ENCODE measurements at regions not wholly inside any gene's neighbourhood (a gene's known extent, or its start where the extent isn't known, plus 50 kb on each side); places are given as distances from the start of the nearest gene placed in this dataset.

GRCh38 chr3:27935492-27935891 lies 213.4 kb upstream of the EOMES start:
- DNase-seq = no peak

- DNase-seq = no peak
These were observed 217.4 kb upstream of the EOMES start for GRCh38 chr3:27939521-27939920.

- no peak for DNase-seq
These were observed 217.8 kb upstream of the EOMES start for GRCh38 chr3:27939940-27940339.

- peak in 1 of 56 donors; percentile 2 for DNase-seq
These were observed 221.0 kb upstream of the EOMES start for GRCh38 chr3:27943106-27943505.

- DNase-seq = no peak
These were observed 223.1 kb upstream of the EOMES start for GRCh38 chr3:27945229-27945628.

GRCh38 chr3:27960133-27960532 lies 238.0 kb upstream of the EOMES start:
- DNase-seq = no peak

GRCh38 chr3:27963519-27963918 lies 241.4 kb upstream of the EOMES start:
- DNase-seq = no peak

GRCh38 chr3:27971600-27971999 lies 249.5 kb upstream of the EOMES start:
- DNase-seq = no peak

GRCh38 chr3:27976933-27977332 lies 254.8 kb upstream of the EOMES start:
- no peak for DNase-seq

GRCh38 chr3:27978440-27978839 lies 256.3 kb upstream of the EOMES start:
- DNase-seq = no peak

- no peak for DNase-seq
These were observed 255.9 kb upstream of the CMC1 start for GRCh38 chr3:27985369-27986035.

GRCh38 chr3:27986234-27986879 lies 255.1 kb upstream of the CMC1 start:
- peak in 3 of 56 donors; percentile 0 to 4 (median 1) for DNase-seq

GRCh38 chr3:27990324-27990723 lies 251.1 kb upstream of the CMC1 start:
- DNase-seq = no peak

- DNase-seq = no peak
These were observed 250.6 kb upstream of the CMC1 start for GRCh38 chr3:27990837-27991236.

- no peak for DNase-seq
These were observed 248.4 kb upstream of the CMC1 start for GRCh38 chr3:27993051-27993450.

GRCh38 chr3:28000608-28001007 lies 240.8 kb upstream of the CMC1 start:
- DNase-seq = no peak

- DNase-seq = no peak
These were observed 233.2 kb upstream of the CMC1 start for GRCh38 chr3:28008235-28008634.

- DNase-seq = no peak
These were observed 228.6 kb upstream of the CMC1 start for GRCh38 chr3:28012830-28013229.

GRCh38 chr3:28013864-28014473 lies 227.4 kb upstream of the CMC1 start:
- DNase-seq = no peak

GRCh38 chr3:28018925-28019718 lies 222.3 kb upstream of the CMC1 start:
- DNase-seq = no peak

- DNase-seq = no peak
These were observed 221.7 kb upstream of the CMC1 start for GRCh38 chr3:28019740-28020139.

GRCh38 chr3:28022916-28023315 lies 218.5 kb upstream of the CMC1 start:
- DNase-seq = no peak

Measured in nucleus accumbens (tissue), 56 donors.